Right forelimb (tissue), 1 donor: ENCODE measurements at regions not wholly inside any gene's neighbourhood (a gene's known extent, or its start where the extent isn't known, plus 50 kb on each side); places are given as distances from the start of the nearest gene placed in this dataset.

Experiments
- DNase-seq: peaks from one replicate; pipeline ENCODE4 v3.0.0-alpha.2; 2018

GRCh38 chr20:11329271-11329670 lies 588.4 kb upstream of the BTBD3 start:
- no peak for DNase-seq

GRCh38 chr20:11331096-11331495 lies 586.6 kb upstream of the BTBD3 start:
- no peak for DNase-seq

GRCh38 chr20:11332381-11332780 lies 585.3 kb upstream of the BTBD3 start:
- no peak for DNase-seq

- DNase-seq, result no peak
Measured at GRCh38 chr20:11333634-11334033, 584.1 kb upstream of the BTBD3 start.

GRCh38 chr20:11337361-11338130 lies 580.1 kb upstream of the BTBD3 start:
- DNase-seq, result no peak

GRCh38 chr20:11338496-11339306 lies 579.0 kb upstream of the BTBD3 start:
- no peak for DNase-seq

GRCh38 chr20:11344939-11345338 lies 572.8 kb upstream of the BTBD3 start:
- DNase-seq, result no peak

- no peak for DNase-seq
Measured at GRCh38 chr20:11347738-11348137, 570.0 kb upstream of the BTBD3 start.

GRCh38 chr20:11350126-11351005 lies 567.3 kb upstream of the BTBD3 start:
- no peak for DNase-seq

GRCh38 chr20:11352041-11352440 lies 565.7 kb upstream of the BTBD3 start:
- DNase-seq, result no peak

GRCh38 chr20:11354846-11355245 lies 562.8 kb upstream of the BTBD3 start:
- DNase-seq, result no peak

- no peak for DNase-seq
Measured at GRCh38 chr20:11355345-11355744, 562.3 kb upstream of the BTBD3 start.

- no peak for DNase-seq
Measured at GRCh38 chr20:11356061-11356460, 561.6 kb upstream of the BTBD3 start.

- no peak for DNase-seq
Measured at GRCh38 chr20:11362450-11362849, 555.2 kb upstream of the BTBD3 start.

- DNase-seq, result no peak
Measured at GRCh38 chr20:11364736-11365135, 553.0 kb upstream of the BTBD3 start.

- DNase-seq, result no peak
Measured at GRCh38 chr20:11366660-11367059, 551.0 kb upstream of the BTBD3 start.

- no peak for DNase-seq
Measured at GRCh38 chr20:11368499-11368898, 549.2 kb upstream of the BTBD3 start.

- no peak for DNase-seq
Measured at GRCh38 chr20:11368965-11369711, 548.6 kb upstream of the BTBD3 start.

- DNase-seq, result no peak
Measured at GRCh38 chr20:11371831-11372230, 545.9 kb upstream of the BTBD3 start.

GRCh38 chr20:11372876-11373790 lies 544.6 kb upstream of the BTBD3 start:
- DNase-seq, result peak; percentile 49

GRCh38 chr20:11375335-11375734 lies 542.4 kb upstream of the BTBD3 start:
- no peak for DNase-seq
